DMS 273 treated with DMSO at 0.1 percent for 48 hours (cell line): ENCODE measurements at regions not wholly inside any gene's neighbourhood (a gene's known extent, or its start where the extent isn't known, plus 50 kb on each side); places are given as distances from the start of the nearest gene placed in this dataset.
"Not testable (repeated sequence)": the region's sequence is repeated elsewhere in the genome, so short reads cannot be mapped to it uniquely, and the experiment has no call there.

Experiments used
- DNase-seq: peaks from one replicate; lab custom pipeline; 2025; lab: John Stamatoyannopoulos, UW

DNA sequence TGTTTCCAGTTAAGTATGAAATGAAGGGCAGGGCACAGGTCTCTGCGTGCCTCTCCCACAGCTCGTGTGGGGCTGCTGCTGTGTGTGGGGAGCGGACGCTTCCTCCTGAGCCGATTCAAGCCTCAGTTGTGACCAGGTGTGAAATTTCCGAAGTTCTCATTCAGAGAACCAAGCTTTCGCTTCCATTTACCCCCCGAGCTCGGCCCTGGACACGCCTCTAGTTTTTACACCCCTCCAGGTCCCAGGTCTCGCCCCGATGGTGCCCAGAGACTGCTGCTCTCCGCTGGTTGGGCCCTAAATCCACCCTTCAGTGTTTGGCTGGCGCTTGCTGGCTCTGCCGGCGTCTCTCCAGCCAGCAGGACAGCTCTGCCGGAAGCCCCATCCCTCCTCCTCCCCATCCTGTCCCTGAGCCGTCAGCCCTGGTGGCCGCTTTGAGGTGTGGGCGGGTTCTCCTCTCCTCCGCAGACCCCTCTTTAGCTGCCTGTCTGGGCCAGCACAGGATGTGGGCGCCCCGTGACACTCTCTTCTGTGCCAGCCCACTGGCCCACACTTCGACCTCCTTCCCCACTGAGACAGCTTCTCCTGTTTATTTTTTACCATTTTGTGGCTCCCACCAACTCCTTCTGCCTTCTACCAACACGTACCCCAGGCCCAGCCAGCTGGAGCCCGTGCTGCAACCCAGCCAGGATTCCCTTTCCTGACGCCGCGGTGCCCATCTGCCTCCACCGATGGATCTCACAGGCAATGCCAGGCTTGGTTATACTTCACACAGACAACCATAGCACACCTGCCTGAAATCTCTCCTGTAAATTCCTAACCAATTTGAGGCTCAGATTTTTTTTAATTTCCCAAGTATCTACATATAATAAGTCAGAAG is 142.8 kb downstream of the DLL1 start:
- DNase-seq, result no peak

DNA sequence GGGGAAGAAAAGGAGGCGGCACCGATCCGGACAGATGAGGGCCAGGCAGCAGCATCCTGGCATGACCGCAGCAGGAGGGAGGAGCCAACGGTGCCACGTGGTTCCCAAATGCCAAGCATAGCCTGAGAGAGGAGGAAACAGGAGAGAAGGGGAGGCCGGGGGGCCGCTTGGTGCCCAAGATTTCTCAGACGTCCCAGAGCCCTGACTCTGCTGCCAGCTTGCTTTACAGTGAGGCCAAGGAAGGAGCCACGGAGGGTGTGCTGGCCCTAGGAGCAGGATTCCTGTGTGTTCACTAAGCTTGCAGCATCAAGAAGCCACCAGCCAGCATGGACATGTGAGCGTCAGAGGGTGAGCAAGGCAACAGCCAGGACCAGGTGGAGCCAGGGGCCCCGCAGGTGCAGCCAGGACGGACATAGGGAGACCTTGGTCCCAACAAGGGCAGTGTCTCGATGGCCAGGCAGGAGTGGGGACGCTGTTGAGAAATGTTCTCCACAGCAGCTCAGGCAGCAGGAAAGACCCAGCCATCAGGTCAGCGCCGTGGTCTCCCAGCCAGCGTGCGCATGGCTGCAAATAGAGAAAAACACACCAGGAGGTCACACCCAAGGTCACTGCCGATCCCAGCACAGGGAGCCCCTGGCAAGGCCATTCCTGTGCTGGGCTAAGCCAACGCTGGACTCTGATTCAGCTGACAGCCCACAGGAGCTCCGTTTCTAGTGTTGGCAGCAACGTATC is 143.7 kb downstream of the DLL1 start:
- no peak for DNase-seq

DNA sequence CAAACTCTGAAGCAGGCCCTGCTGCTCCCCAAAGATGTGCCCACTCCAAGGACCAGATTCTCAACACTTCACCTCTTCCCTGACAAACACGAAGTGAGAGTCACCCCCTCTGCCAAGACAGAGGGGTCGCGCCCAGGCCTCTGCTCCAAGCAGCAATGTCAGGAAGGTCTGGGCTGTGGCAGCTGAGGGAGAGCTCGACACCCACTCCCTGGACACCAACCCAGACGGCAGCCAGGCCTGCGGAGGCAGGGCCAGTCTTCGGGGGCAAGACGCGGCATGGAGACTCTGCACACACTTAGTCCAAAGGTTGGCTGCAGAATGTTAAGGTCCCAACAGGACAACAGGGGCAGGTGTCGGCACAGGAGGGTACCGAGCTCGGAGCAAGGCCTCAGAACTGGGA is 144.2 kb downstream of the DLL1 start:
- no peak for DNase-seq

DNA sequence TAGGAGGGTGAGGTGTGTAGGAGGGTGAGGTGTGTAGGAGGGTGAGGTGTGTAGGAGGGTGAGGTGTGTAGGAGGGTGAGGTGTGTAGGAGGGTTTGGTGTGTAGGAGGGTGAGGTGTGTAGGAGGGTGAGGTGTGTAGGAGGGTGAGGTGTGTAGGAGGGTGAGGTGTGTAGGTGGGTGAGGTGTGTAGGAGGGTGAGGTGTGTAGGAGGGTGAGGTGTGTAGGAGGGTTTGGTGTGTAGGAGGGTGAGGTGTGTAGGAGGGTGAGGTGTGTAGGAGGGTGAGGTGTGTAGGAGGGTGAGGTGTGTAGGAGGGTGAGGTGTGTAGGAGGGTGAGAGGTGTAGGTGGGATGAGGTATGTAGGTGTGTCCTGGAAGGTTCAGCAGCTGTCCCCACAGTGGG is 144.7 kb downstream of the DLL1 start:
- DNase-seq, result not testable (repeated sequence)

DNA sequence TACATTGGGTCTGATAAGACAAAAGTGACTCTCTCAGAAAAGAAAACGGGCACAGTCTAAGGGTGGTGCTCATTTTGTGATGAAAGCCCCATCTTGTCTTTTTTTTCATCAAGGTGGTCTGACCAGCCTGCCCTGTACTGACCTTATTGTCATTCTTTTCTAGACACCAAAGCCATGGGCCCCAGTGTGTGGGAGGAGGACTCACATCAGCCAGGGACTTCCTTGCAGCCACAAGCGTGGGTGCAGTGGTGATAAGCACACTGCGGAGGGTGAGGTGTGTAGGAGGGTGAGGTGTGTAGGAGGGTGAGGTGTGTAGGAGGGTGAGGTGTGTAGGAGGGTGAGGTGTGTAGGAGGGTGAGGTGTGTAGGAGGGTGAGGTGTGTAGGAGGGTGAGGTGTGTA is 145.2 kb downstream of the DLL1 start:
- not testable (repeated sequence) for DNase-seq

DNA sequence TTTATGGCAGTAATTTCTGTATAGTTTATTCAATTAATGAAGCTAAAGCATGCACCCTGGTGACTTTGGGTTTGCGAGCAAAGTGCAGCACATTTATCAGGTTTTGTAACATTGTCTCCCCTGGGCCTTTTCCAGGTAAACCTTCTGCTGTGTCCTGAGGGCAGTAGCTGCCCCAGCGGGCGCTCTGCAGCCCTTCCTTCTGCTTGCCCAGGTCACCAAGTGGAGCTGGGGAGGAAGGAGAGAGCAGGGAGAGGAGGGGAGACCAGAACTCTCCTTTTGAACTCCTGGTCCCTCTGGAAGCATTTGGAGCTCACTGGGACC is 145.6 kb downstream of the DLL1 start:
- no peak for DNase-seq

DNA sequence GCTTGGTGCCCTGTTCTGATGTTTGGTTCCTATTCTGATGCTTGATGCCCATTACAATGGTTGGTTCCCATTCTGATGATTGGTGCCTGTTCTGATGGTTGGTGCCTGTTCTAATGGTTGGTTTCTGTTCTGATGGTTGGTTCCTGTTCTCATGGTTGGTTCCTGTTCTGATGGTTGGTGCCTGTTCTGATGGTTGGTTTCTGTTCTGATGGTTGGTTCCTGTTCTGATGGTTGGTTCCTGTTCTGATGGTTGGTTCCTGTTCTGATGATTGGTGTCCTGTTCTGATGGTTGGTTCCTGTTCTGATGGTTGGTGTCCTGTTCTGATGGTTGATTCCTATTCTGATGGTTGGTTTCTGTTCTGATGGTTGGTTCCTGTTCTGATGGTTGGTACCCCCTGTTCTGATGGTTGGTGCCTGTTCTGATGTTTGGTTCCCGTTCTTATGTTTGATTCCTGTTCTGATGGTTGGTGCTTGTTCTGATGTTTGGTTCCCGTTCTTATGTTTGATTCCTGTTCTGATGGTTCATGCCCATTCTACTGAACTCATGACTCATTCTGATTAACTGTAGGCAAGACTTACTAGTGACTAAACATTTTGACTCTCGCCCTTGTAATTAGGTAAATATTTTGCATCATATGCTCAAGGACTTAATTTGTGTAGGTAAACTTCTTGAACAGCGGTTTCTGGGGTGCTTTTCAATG is 146.2 kb downstream of the DLL1 start:
- DNase-seq, result no peak

DNA sequence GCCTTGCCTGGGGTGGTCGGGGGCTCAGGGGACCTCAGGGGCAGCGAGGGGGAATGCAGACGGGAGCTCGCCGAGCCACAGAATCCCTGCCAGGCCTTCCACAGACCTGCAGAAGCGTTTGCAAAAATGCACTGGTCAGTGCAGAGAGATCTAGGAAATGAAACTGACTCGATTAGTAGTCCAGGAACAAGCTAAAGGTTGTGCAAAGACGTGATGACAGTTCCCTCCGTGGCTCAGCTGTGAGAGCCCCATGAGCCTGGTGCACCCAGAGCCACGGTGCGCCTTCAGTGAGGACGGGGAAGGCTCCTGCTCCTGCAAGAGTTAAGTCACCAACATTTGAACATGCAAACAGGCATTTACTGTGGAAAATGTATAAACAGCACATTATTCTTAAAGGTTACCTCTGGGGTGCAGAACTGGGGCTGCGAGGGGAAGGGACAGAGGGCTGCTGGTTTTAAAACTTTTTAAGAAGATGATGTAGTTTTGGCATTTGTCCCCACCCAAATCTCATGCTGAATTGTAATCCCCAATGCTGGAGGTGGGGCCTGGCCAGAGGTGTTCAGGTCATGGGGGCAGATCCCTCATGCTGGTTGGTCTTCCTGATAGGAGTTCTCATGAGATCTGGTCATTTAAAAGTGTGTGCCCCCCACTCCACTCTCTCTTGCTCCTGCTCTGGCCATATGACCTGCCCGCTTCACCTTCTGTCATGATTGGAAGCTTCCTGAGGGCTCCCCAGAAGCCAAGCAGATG is 147.3 kb downstream of the DLL1 start:
- no peak for DNase-seq

DNA sequence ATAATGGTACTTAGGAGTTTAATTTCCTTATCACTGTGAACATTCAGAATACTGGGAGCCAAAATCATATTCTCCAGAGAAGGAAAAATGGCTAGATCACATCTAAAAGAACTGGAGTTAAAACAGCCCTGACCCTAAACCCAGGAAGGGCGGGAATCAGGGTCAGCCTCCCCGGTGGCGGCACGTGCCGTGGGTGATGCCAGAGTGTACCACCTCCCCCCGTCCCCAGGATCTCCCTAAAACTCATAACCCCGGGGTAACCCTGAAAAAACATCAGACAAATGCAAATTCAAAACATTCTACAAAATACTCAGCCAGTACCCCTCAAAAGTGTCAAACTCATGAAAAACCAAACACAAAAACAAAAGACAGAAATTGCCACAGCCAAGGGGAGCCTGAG is 148.3 kb downstream of the DLL1 start:
- no peak for DNase-seq

DNA sequence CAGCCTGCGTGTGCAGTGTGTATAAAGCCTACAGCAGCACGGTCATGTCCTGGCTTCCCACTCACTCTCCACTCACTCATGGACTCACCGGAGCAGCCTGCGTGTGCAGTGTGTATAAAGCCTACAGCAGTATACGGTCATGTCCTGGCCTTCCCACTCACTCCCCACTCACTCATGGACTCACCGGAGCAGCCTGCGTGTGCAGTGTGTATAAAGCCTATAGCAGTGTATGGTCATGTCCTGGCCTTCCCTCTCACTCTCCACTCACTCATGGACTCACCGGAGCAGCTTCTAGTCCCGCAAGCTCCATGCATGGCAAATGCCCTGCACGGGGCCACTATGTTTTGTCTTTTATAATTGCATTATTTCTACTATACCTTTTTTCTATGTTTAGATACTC is 149.8 kb downstream of the DLL1 start:
- DNase-seq, result not testable (repeated sequence)

DNA sequence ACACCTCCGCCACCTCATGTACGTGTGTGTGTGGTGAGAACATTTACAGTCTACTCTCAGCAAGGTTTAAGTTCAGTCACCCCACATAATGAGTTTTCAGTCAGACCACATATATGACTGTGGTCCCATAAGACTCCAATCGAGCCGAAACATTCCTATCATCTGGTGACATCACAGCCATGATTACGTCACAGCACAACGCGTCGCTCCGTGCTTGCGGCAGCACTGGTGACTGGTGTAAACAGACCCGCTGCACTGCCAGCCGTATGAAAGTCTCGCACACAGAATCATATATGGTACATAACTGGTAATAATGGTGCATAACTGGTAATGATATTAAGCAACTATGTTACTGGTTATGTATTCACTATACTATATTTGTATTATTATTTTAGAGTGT is 150.7 kb downstream of the DLL1 start:
- no peak for DNase-seq

DNA sequence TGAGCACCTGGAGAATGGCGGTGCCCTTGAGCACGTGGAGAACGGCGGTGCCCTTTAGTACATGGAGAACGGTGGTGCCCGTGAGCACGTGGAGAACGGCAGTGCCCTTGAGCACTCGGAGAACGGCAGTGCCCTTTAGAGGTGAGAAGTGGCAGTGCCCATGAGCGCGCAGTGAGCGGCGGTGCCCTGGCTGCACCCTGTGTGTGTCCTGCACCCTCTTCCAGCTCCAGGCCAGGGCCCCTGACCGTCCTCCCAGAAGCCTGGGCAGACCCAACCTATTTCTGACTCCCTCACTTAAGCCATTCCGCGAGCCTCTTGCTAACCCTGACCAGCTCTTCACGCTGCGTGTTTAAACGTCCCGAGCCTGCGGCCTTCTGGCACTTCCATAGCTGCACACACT is 151.3 kb downstream of the DLL1 start:
- DNase-seq, result no peak

DNA sequence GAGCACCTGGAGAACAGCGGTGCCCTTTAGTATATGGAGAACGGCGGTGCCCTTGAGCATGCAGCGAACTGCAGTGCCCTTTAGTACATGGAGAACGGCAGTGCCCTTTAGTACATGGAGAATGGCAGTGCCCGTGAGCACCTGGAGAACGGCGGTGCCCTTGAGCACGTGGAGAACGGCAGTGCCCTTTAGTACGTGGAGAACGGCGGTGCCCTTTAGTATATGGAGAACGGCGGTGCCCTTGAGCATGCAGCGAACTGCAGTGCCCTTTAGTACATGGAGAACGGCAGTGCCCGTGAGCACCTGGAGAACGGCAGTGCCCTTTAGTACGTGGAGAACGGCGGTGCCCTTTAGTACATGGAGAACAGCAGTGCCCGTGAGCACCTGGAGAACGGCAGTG is 151.8 kb downstream of the DLL1 start:
- DNase-seq, result not testable (repeated sequence)

DNA sequence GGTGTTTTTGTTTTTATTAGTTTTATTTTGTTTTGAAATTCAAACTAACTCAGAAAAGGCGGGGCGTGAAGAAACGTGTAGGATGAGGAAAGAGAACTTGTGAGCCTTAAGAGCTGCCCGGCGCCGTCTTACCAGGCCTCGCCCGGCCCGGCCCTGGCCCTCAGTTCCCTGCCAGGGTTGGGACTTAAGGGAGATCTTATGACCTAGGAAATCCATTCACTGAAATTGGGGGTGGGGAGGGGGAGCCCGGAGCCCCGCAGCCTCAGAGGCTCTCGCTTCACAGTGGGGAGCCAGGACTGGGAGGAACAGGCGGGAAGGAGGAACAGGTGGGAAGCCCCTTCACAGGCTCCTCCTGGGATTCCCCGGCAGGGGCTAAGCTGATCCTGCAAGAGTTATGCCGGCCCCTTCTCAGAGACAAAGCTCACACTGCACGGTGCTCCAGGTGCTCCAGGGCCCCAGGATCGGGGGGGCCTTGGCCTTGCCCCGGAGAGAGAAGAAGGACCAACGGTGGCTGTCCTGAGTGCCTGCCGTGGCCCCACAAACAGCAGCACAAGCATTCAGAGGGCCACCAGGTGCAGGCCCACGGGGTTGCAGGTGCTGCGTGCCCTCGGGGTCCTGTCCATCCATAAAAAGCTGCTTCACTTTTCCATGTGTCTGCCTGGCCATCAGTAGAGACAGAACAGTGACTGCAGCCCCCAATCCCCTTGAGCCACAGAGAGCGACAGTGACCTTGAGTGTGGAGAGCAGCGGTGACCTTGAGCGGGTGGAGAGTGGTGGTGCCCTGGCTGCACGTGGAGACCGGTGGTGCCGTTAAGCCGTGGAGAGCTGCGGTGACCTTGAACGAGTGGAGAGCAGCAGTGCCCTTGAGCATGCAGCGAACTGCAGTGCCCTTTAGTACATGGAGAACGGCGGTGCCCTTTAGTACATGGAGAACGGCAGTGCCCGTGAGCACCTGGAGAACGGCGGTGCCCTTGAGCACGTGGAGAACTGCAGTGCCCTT is 152.7 kb downstream of the DLL1 start:
- no peak for DNase-seq

DNA sequence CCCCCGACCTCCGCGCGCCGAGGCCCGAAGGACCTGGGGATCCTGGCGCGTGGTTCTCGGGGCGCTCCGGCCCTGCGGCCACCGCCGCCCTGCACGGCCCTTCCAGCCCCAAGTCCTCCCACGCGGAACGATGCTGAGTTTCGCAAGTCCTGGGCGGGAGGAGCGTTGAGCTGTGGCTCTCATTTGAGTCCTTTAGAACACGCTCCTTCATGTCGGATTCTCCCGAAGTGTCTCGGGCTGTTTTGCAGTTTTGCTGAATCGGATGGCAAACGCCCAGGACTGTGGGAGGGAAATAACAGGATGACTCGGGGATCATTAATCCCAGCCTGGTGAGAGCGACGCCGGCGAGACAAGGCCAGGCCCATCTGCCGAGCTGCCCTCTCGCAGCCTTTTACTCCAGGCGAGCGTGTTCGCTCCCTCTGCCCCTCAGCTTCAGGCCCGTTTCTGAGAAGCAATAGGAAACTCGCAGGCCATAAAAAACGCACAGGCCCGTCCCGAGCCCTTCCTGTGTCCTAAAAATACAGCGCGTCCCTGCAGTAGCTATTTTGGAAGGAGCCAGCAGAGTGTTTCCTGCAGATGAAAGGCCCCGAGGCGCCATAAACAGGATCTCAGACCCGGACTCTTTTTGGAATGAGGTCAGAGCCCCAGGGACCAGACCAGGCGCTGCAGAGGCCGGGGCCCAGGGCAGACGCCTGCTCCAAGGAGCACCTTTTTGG is 153.5 kb downstream of the DLL1 start:
- no peak for DNase-seq

DNA sequence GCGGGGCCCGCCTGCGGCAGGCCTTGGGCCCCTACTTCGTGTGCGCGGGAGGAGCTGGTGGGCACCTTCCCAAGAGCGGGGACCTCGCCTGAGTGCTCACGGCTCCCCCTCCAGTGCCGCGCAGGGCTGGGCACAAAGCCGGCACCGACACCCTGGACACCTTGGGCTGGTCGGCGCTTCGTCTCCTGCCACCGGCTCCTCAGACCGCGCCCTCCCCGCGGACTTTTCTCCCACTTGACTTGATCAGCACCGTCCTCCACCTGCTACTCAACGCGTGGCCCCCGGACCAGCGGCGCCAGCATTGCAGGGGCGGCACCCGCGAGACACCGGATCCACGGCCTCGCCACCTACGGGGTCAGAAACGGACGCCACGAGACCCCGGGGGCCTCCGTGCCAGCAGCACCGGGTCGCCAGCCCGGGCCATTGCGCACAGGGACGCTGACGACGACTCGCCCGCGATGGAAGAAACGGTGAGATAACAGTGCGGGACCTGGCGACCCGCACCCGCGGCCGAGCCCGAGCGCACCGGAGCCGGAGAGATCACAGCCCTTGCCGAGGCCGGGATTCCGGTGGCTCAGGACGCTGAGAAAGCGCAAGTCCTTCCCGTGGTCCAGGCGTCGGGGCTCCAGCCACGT is 154.2 kb downstream of the DLL1 start:
- no peak for DNase-seq

DNA sequence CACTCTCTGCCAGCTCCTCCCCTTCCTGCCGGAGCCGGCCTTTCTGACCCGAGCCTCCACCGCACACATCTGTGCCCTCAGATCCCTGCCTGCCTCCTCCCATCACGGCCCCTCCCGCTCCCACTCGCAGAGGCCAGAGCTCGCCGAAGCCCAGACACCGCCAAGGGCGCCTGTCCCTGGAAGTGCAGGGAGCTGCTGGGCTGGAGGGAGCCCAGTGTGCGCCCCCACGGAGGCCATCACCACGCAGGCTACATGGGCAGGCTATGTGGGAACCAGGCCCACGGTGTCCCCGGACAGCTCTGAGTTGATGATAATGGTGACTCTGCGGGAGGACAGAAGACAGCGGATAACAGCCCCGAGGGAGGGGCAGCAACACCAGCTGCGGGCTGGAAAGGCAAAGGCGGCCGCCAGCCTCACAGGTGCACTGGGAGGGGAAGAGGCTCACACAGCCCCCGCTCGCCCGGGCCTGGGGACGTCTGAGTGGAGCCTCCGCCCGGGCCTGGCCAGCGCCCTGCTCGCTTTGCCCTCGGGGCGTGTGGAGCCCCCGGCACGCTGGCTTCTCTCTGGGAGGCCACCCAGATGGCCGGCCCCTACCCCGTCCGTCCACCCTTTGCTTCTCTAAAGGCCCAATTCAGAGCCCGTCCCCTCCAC is 154.9 kb downstream of the DLL1 start:
- DNase-seq, result no peak

DNA sequence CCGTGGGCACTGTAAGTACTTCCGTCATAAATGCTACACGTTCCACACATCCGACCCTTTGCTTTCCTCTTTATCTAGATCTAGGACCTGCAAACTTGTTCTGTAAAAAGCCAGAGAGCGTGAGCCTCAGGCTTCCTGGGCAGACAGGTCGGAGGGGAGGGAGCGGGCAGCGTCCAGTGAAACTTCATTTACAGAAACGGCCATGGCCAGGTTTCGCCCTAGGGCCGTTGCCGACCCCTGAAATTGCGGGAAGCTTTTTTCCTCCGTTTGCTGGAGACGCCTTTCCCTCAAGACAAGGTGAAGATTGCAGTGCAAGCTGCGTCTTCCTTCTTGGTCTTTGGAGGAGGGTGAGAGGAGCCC is 155.4 kb downstream of the DLL1 start:
- no peak for DNase-seq
